Fibroblast of villous mesenchyme (primary cell): ENCODE measurements at regions not wholly inside any gene's neighbourhood (a gene's known extent, or its start where the extent isn't known, plus 50 kb on each side); places are given as distances from the start of the nearest gene placed in this dataset.

Experiments used
- DNase-seq: peaks from one replicate; pipeline ENCODE4 v3.0.0-alpha.2; 2010; ENCODE audit warnings: low read depth
- H3K4me3 ChIP-seq: 2 replicates; pipeline ENCODE4 v1.5.1; 2011; ENCODE audit warnings: low read depth, mild to moderate bottlenecking, low read length
- TF ChIP-seq, protein P1 (sequence below): IDR thresholded peaks from 2 replicates; pipeline ENCODE4 v1.5.1; 2012; ENCODE audit warnings: low read depth, mild to moderate bottlenecking, low read length; ENCODE audit not compliant: insufficient read depth

DNA sequence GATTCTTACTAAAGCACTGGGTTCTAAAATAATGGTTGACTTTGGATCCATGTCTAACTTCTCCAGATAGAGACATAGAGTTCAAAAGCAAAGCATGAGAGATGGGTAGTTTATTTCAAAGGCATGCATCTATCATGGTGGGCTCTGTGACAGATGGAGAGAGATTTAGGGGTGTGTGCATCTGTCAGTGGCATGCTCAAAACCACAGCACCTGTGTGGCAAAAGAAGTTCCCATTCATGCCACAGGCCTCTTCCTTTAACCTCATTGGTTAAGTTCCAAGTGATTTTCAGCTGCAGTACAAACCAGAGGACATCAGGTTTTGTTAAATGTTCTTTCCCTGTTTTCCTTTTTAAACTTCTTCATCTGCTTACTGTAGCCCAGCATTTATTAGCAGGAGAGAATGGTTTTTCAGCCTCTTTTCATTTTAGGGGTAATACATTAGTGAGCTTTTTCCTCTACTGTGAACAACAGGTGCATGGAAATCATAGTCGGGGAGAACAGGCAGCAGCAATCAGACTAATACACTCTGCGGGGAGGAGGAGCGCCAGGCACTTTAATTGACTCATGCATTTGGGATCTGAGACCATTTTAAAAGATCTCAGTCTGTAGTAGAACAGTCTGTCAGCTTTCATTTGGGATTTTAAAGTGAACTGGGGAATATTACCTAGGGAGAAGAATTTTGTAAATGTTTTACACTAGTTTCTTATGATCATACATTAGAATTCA lies 52.4 kb upstream of the UPP2 start:
- no peak overlapping the region for H3K4me3 ChIP-seq
- TF ChIP-seq, protein P1, sequence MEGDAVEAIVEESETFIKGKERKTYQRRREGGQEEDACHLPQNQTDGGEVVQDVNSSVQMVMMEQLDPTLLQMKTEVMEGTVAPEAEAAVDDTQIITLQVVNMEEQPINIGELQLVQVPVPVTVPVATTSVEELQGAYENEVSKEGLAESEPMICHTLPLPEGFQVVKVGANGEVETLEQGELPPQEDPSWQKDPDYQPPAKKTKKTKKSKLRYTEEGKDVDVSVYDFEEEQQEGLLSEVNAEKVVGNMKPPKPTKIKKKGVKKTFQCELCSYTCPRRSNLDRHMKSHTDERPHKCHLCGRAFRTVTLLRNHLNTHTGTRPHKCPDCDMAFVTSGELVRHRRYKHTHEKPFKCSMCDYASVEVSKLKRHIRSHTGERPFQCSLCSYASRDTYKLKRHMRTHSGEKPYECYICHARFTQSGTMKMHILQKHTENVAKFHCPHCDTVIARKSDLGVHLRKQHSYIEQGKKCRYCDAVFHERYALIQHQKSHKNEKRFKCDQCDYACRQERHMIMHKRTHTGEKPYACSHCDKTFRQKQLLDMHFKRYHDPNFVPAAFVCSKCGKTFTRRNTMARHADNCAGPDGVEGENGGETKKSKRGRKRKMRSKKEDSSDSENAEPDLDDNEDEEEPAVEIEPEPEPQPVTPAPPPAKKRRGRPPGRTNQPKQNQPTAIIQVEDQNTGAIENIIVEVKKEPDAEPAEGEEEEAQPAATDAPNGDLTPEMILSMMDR, result no peak
- DNase-seq, result no peak

DNA sequence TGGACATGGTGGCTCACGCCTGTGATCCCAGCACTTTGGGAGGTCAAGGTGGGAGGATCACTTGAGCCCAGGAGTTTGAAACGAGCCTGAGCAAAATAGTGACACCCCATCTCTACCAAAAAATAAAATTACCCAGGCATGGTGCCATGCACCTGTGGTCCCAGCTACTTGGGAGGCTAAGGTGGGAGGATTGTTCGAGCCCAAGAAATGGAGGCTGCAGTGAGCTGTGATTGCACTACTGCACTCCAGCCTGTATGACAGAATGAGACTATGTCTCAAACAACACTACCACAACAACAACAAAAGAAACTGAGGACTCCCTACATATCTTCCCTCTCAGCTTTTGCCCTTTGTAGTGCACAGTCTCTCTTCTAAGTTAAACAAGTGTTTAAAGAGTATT lies 53.3 kb upstream of the UPP2 start:
- no peak for DNase-seq
- H3K4me3 ChIP-seq, result no peak overlapping the region
- TF ChIP-seq, protein P1, result no peak

DNA sequence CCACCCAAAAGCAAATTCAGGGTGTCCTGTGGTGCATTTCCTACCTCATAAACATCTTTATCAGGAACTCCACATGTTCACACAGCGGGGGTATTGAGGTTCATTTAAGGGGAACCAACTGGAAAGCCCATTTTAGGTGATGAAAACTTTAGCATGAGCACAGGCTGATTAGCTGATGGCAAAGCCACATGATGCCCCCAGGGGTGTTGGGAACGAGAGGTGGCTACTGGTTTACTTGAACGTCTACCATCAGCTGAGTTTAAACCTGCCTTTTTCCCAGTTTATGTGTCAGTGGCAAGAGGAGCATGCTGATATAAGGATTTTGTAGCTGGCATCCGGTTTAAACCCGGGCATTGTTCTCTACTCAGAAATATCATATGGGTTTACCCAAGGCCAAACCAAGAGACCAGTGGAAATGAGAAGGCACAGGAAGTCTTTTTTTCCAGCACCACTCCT lies 54.5 kb upstream of the UPP2 start:
- TF ChIP-seq, protein P1, result no peak
- no peak overlapping the region for H3K4me3 ChIP-seq
- DNase-seq, result no peak

DNA sequence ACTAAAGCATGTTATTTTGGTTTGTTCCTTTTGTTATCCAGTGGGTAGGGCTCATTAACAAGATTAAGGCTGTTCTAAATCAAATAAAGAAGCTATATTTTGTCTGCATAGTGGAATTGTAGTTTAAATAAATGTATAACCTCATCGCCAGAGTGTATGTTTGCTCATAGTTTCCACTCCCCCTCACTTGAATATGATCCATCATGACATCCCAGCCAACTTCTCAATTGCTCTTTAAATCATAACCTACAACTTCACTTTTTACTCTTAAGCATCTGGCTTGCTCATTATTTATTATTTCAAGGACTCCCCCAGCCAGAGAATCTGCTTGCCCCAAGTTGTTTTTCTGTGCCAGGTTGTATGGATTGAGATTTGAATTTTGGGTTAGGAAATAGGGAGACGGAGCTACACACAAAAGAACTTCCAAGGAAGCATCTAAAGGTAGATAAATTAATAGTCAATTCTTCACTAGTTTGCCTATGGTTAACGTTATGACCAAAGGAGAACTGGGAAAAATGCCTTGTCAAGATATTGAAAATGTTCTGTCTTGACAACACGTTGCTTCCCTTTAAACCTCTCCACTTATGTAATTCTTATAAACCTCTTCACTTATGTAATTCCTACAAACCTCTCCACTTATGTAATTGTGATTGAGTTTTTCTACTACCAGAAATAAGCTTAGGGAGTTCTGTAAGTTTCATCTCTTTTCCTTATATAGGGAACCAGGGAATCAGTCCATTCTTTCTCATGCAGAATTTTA lies 55.4 kb upstream of the UPP2 start:
- TF ChIP-seq, protein P1, result no peak
- no peak overlapping the region for H3K4me3 ChIP-seq
- no peak for DNase-seq

DNA sequence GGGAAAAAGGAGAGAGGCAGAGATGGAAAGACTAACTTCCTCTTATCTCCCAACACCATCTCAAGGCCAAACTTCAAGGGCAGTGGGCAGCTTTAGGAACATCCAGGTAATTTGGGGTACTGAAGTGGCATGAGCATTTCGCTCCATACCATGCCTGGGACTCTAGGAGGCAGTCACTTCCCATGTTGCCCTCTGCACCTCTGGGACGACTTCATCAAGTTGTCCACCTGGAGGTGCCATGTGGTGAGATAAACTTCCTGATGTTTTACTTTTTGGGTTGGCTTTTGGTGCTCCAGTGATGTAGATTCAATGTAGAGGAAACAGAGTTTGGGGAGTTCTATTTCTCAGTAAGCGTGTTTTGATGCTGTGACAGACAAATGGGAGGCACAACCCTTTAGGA lies 56.3 kb upstream of the UPP2 start:
- no peak for DNase-seq
- TF ChIP-seq, protein P1, result no peak
- H3K4me3 ChIP-seq, result no peak overlapping the region

DNA sequence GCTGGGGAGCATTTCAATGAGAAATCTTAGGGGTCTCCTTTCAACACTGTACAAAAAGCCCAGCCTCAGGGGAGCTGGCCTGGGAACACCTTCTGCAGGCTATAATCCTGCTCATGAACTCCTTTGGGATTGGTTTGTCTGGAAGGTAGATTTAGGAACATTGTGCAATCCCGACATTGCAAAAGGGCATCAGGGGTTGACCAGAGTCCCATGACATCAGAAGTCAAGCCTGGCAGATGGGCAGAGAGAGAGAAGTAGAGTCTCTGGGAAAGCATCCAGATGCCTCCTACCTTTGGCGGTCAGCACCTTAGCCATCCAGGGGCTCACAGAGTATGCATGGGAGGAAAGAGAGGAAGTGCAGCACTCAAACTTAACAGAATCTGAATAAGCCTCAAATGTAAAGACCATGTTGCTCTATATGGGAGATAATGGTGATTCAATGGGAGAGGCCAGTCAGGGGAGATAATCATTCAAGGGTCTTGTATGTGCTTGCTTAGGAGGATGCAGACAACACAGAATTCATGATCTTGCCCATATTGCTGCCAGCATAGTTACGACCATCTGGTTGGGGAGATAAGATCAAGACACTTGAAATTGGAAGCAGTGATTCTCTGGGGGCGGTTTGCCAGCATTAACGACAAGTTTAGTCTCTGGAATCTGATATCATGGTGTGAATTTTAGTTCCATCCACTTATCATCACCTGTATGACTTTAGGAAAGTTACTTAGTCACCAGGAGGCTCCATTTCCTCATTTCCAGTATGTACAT lies 58.3 kb upstream of the UPP2 start:
- no peak for DNase-seq
- no peak overlapping the region for H3K4me3 ChIP-seq
- TF ChIP-seq, protein P1, result no peak
